IMR-90 (cell line): ENCODE measurements at regions not wholly inside any gene's neighbourhood (a gene's known extent, or its start where the extent isn't known, plus 50 kb on each side); places are given as distances from the start of the nearest gene placed in this dataset.
A peak's percentile ranks its signal among the peaks of the same experiment; 100 is the strongest.

Experiments
- ATAC-seq: fragments of 200-7000 bp; cut with Tn5 transposase; 2 replicates; pipeline ENCODE4 v1.9.1; 2020; ENCODE audit warnings: low read depth, mild to moderate bottlenecking, moderate library complexity
- BruUV-seq: library from RNA; stranded (reverse); fragments of 400-500 nt; replicated peaks from 2 replicates; lab custom pipeline; 2021; lab: Mats Ljungman, UMichigan
- CTCF ChIA-PET: fragments of 300-600 bp; formaldehyde crosslinking; extraction: SDS; loops from one replicate; lab custom pipeline; 2021; ENCODE audit warnings: antibody characterized with exemption; lab: Yijun Ruan, JAX
- POLR2A ChIA-PET: fragments of 300-600 bp; sonication (Branson Sonifier 250); formaldehyde crosslinking; loops from one replicate; lab custom pipeline; 2022; ENCODE audit warnings: antibody characterized with exemption; ENCODE audit not compliant: unreplicated experiment; lab: Charles Lee
- DNase-seq: peaks from one replicate; pipeline ENCODE4 v3.0.0; 2013
- H2AFZ ChIP-seq: replicated peaks from 2 replicates; pipeline ENCODE3; 2013; ENCODE audit warnings: low read length, mild to moderate bottlenecking; ENCODE audit not compliant: poor library complexity
- H2AK5ac ChIP-seq: 2 replicates; pipeline ENCODE4 v1.6.1; 2013; ENCODE audit warnings: low read depth, low read length, inconsistent platforms
- H2AK9ac ChIP-seq: replicated peaks from 2 replicates; pipeline ENCODE3; 2013; ENCODE audit warnings: mild to moderate bottlenecking, low read depth, low read length, moderate library complexity; ENCODE audit not compliant: poor library complexity
- H2BK120ac ChIP-seq: 2 replicates; pipeline ENCODE4 v1.6.1; 2013; ENCODE audit warnings: low read depth, low read length, inconsistent platforms
- H2BK15ac ChIP-seq: 3 replicates; pipeline ENCODE4 v1.6.1; 2013; ENCODE audit warnings: low read depth, low read length, inconsistent platforms
- H2BK20ac ChIP-seq: 2 replicates; pipeline ENCODE4 v1.6.1; 2013; ENCODE audit warnings: low read depth, mild to moderate bottlenecking, inconsistent platforms, low read length, moderate library complexity
- H2BK5ac ChIP-seq: 2 replicates; pipeline ENCODE4 v1.6.1; 2013; ENCODE audit warnings: mild to moderate bottlenecking, low read depth, low read length, inconsistent platforms; ENCODE audit not compliant: poor library complexity, severe bottlenecking
- H3K14ac ChIP-seq: replicated peaks from 2 replicates; pipeline ENCODE4 v1.6.1; 2013; ENCODE audit warnings: low read depth, low read length, inconsistent platforms
- H3K18ac ChIP-seq: 2 replicates; pipeline ENCODE4 v1.6.1; 2013; ENCODE audit warnings: low read depth, low read length, control low read depth
- H3K23ac ChIP-seq: 2 replicates; pipeline ENCODE4 v1.6.1; 2013; ENCODE audit warnings: low read depth, low read length, inconsistent platforms
- H3K27ac ChIP-seq: 2 replicates; pipeline ENCODE4 v1.5.1; 2013; ENCODE audit warnings: mild to moderate bottlenecking, control low read depth, low read length; ENCODE audit not compliant: insufficient read depth
- H3K27me3 ChIP-seq: 2 replicates; pipeline ENCODE4 v1.6.1; 2013; ENCODE audit warnings: low read length; ENCODE audit not compliant: control insufficient read depth, insufficient read depth
- H3K36me3 ChIP-seq: 2 replicates; pipeline ENCODE4 v1.6.1; 2013; ENCODE audit warnings: low read length, mixed read lengths; ENCODE audit not compliant: control insufficient read depth, insufficient read depth
- H3K4ac ChIP-seq: 2 replicates; pipeline ENCODE4 v1.6.1; 2013; ENCODE audit warnings: low read depth, low read length, inconsistent platforms
- H3K4me1 ChIP-seq: 2 replicates; pipeline ENCODE4 v1.6.1; 2013; ENCODE audit warnings: low read length, mixed read lengths; ENCODE audit not compliant: control insufficient read depth, insufficient read depth
- H3K4me2 ChIP-seq: 2 replicates; pipeline ENCODE4 v1.6.1; 2013; ENCODE audit warnings: low read depth, mild to moderate bottlenecking, control low read depth, low read length, moderate library complexity
- H3K4me3 ChIP-seq: 2 replicates; pipeline ENCODE4 v1.5.1; 2013; ENCODE audit warnings: low read depth, mild to moderate bottlenecking, control low read depth, low read length, moderate library complexity; ENCODE audit not compliant: insufficient read depth
- H3K56ac ChIP-seq: 2 replicates; pipeline ENCODE4 v1.6.1; 2013; ENCODE audit warnings: low read length, inconsistent platforms; ENCODE audit not compliant: insufficient read depth; ENCODE audit errors: extremely low read depth
- H3K79me1 ChIP-seq, 2 experiments: 2 replicates each; pipeline ENCODE4 v1.6.1; 2013; ENCODE audit warnings: low read length in 2 of 2, inconsistent platforms in 1 of 2, low read depth in 1 of 2
- H3K9ac ChIP-seq: 2 replicates; pipeline ENCODE4 v1.6.1; 2013; ENCODE audit warnings: low read depth, low read length, control low read depth
- H3K9me1 ChIP-seq: 2 replicates; pipeline ENCODE4 v1.6.1; 2013; ENCODE audit warnings: low read length, inconsistent platforms; ENCODE audit not compliant: insufficient read depth
- H3K9me3 ChIP-seq: 2 replicates; pipeline ENCODE4 v1.6.1; 2013; ENCODE audit warnings: low read length; ENCODE audit not compliant: control insufficient read depth, insufficient read depth
- H4K20me1 ChIP-seq: 2 replicates; pipeline ENCODE4 v1.6.1; 2013; ENCODE audit warnings: low read length, inconsistent platforms; ENCODE audit not compliant: insufficient read depth
- H4K5ac ChIP-seq: 2 replicates; pipeline ENCODE4 v1.6.1; 2013; ENCODE audit warnings: mild to moderate bottlenecking, low read depth, low read length, control low read depth
- H4K8ac ChIP-seq, 2 experiments: 2 replicates each; pipeline ENCODE4 v1.6.1; 2013; ENCODE audit warnings: low read depth in 2 of 2, low read length in 2 of 2, control low read depth in 1 of 2, inconsistent platforms in 1 of 2
- H4K91ac ChIP-seq: 2 replicates; pipeline ENCODE4 v1.6.1; 2013; ENCODE audit warnings: low read depth, low read length, inconsistent platforms; ENCODE audit not compliant: insufficient read depth
- CHD1 ChIP-seq: IDR thresholded peaks from 2 replicates; pipeline ENCODE4 v1.6.1; 2012; ENCODE audit warnings: low read depth, low read length, improper control_type of control experiment
- MAFK ChIP-seq: IDR thresholded peaks from 2 replicates; pipeline ENCODE4 v1.6.1; 2012; ENCODE audit warnings: low read depth, low read length, improper control_type of control experiment
- WGBS, 2 experiments: methylation state at CpG; one replicate each; pipeline versions ENCODE4 v1.1.5 to v1.1.7; 2013; ENCODE audit warnings: missing lambda C conversion rate in 2 of 2; ENCODE audit not compliant: insufficient read length in 1 of 2; ENCODE audit errors: extremely low coverage in 2 of 2; 5-methylcytosine and 5-hydroxymethylcytosine counted together
- dilution Hi-C: fragments of 300-500 bp; cut with HindIII; formaldehyde crosslinking; loops from one replicate; pipeline ENCODE4 v1.14.3; 2018; ENCODE audit warnings: low sequenced_read_pairs; ENCODE audit not compliant: unreplicated experiment
- in situ Hi-C: fragments of 300-500 bp; cut with MboI; formaldehyde crosslinking; loops from 3 replicates; pipeline ENCODE4 v1.14.3; 2019; ENCODE audit warnings: low sequenced_read_pairs, inconsistent platforms, mixed read lengths
- intact Hi-C: fragments of 100-400 bp; cut with micrococcal nuclease; formaldehyde crosslinking; loops from 2 replicates; pipeline ENCODE4 v1.10.0; 2022

DNA sequence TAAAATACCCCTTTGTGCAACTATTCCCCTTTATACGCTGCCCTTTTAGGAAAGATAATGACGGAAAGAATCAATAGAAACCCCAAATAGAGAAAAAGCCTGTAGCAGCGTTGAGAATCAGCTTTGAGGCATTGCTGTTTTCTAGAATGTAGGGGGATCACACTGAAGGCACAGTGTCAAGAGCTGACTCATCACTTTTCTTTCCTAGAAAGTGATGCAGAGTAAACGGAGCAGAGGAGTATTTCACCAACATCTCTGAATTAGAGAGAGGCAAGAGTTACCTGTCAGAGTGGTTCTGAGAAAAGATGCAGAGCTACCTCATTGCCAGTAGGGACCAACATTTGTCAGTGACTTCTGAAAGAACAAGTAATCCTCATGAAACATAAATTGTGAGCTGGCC is 269.8 kb upstream of the TMC3 start:
- BruUV-seq: no TSS peak
- Histone ChIP-seq H4K20me1 (no peaks in the 10 kb centered on the region), H3K4me3 (no peak overlapping the region), H2BK5ac (no peak overlapping the region), H3K14ac (no peak overlapping the region), H3K56ac (no peak overlapping the region), H2AK9ac (no peak overlapping the region), H3K27me3 (no peaks in the 10 kb centered on the region), H3K27ac (no peak overlapping the region; the same call in 1 of the 2 replicates), H3K4me2 (no peak overlapping the region), H3K9ac (no peak overlapping the region), H3K23ac (no peak overlapping the region), H3K36me3 (no peaks in the 10 kb centered on the region), H4K91ac (no peak overlapping the region), H2AFZ (no peak overlapping the region), H2BK20ac (no peak overlapping the region), H3K9me1 (peaks cover 3% of the 10 kb centered on the region; the same call in 1 of the 2 replicates), H3K9me3 (no peaks in the 10 kb centered on the region), H3K4ac (no peak overlapping the region), H2AK5ac (no peak overlapping the region), H4K5ac (no peak overlapping the region; the same call in 1 of the 2 replicates), H2BK15ac (no peak overlapping the region), H3K4me1 (peaks cover 11% of the 10 kb centered on the region), H3K18ac (peak overlapping the region; percentile 96; the same call in 1 of the 2 replicates), H2BK120ac (no peak overlapping the region), H4K8ac (no peak overlapping the region), H3K79me1 (no peaks in the 10 kb centered on the region)
- WGBS, 2 experiments: no CpG with 5 or more reads among the region's 4 CpGs
- dilution Hi-C loops (no loop called here), intact Hi-C loops (loop anchor here (5.0 kb wide), 2 partner anchors 161 to 554 kb away; no protein-coding TSS in a partner anchor), in situ Hi-C loops (no loop called here)
- DNase-seq: peak; percentile 1
- TF ChIP-seq MAFK: peak; percentile 95
- TF ChIP-seq CHD1: no peak
- ChIA-PET CTCF (interaction anchor here (0.6 to 0.7 kb wide), 3 partner anchors 8 to 142 kb away, joined by 3 read pairs; no protein-coding TSS in a partner anchor), POLR2A (no interaction called here)
- ATAC-seq: no peak
